Endothelial cell of umbilical vein (primary cell): ENCODE measurements at regions not wholly inside any gene's neighbourhood (a gene's known extent, or its start where the extent isn't known, plus 50 kb on each side); places are given as distances from the start of the nearest gene placed in this dataset.

Experiments used
- BruUV-seq: library from RNA; stranded (reverse); fragments of 400-500 nt; replicated peaks from 2 replicates; lab custom pipeline; 2021; lab: Mats Ljungman, UMichigan
- CTCF ChIA-PET: fragments of 300-600, 350-600 bp; sonication (Branson Sonifier 250); formaldehyde crosslinking; loops from one replicate; lab custom pipeline; 2021; ENCODE audit warnings: antibody characterized with exemption, inconsistent platforms; lab: Charles Lee
- POLR2A ChIA-PET: fragments of 300-600, 350-600 bp; sonication (Branson Sonifier 250); formaldehyde crosslinking; loops from one replicate; lab custom pipeline; 2021; ENCODE audit warnings: antibody characterized with exemption, inconsistent platforms; lab: Charles Lee
- DNase-seq: peaks from one replicate; pipeline ENCODE4 v3.0.0-alpha.2; 2011; ENCODE audit warnings: low read depth, low spot score
- FAIRE-seq: peaks from 2 replicates; lab custom pipeline; 2011; peaks lifted over from hg19 to GRCh38; lab: Jason Lieb, UNC
- H2AFZ ChIP-seq: 2 replicates; pipeline ENCODE4 v1.6.0; 2012; ENCODE audit warnings: low read depth, low read length, control low read depth, inconsistent platforms
- H3K27ac ChIP-seq: 2 replicates; pipeline ENCODE4 v1.5.1; 2011; ENCODE audit warnings: low read depth, mild to moderate bottlenecking, control low read depth, low read length, moderate library complexity; ENCODE audit not compliant: insufficient read depth
- H3K27me3 ChIP-seq, 2 experiments: 2 replicates each; pipeline versions ENCODE4 v1.6.0 to v1.6.1; 2011; ENCODE audit warnings: low read length in 2 of 2, mixed read lengths in 1 of 2; ENCODE audit not compliant: control insufficient read depth in 2 of 2, insufficient read depth in 2 of 2
- H3K36me3 ChIP-seq, 2 experiments: 2 replicates in 1 of 2; 3 replicates in 1 of 2; pipeline ENCODE4 v1.5.1; 2011; ENCODE audit warnings: low read length in 2 of 2, mild to moderate bottlenecking in 1 of 2, moderate library complexity in 1 of 2; ENCODE audit not compliant: control insufficient read depth in 2 of 2, insufficient read depth in 2 of 2; ENCODE audit errors: extremely low read depth in 1 of 2
- H3K4me1 ChIP-seq: 3 replicates; pipeline ENCODE4 v1.5.1; 2011; ENCODE audit warnings: mild to moderate bottlenecking, low read length; ENCODE audit not compliant: control insufficient read depth, insufficient read depth; ENCODE audit errors: extremely low read depth
- H3K4me2 ChIP-seq: 2 replicates; pipeline ENCODE4 v1.6.1; 2011; ENCODE audit warnings: low read length, control low read depth, mixed read lengths; ENCODE audit not compliant: insufficient read depth
- H3K4me3 ChIP-seq, 3 experiments: fragments of 200-600 bp in 1 of 3; sonication (generic), shearing (Covaris generic) in 1 of 3; replicated peaks in 1 of 3; 2 replicates each; pipeline ENCODE4 v1.5.1; 2011 to 2016; ENCODE audit warnings: control low read depth in 3 of 3, low read length in 3 of 3, mild to moderate bottlenecking in 2 of 3, inconsistent platforms in 1 of 3, low read depth in 1 of 3, moderate library complexity in 1 of 3; ENCODE audit not compliant: insufficient read depth in 1 of 3
- H3K79me2 ChIP-seq: 2 replicates; pipeline ENCODE4 v1.6.0; 2012; ENCODE audit warnings: low read length, inconsistent platforms; ENCODE audit not compliant: control insufficient read depth, insufficient read depth
- H3K9ac ChIP-seq: replicated peaks from 2 replicates; pipeline ENCODE3; 2011; ENCODE audit warnings: low read length, control low read depth; ENCODE audit not compliant: insufficient read depth; ENCODE audit errors: extremely low read depth
- H3K9me1 ChIP-seq: replicated peaks from 3 replicates; pipeline ENCODE4 v1.6.0; 2011; ENCODE audit warnings: mild to moderate bottlenecking, low read length; ENCODE audit not compliant: control insufficient read depth, insufficient read depth; ENCODE audit errors: extremely low read depth
- H3K9me3 ChIP-seq: replicated peaks from 2 replicates; pipeline ENCODE4 v1.5.1; 2012; ENCODE audit warnings: low read length, inconsistent platforms; ENCODE audit not compliant: control insufficient read depth, insufficient read depth
- H4K20me1 ChIP-seq: replicated peaks from 2 replicates; pipeline ENCODE3; 2011; ENCODE audit warnings: mild to moderate bottlenecking, low read length; ENCODE audit not compliant: control insufficient read depth, insufficient read depth; ENCODE audit errors: extremely low read depth
- EZH2 ChIP-seq: IDR thresholded peaks from 2 replicates; pipeline ENCODE4 v1.6.1; 2012; ENCODE audit warnings: borderline replicate concordance, low read depth, mild to moderate bottlenecking, moderate library complexity, low read length, inconsistent platforms; ENCODE audit not compliant: severe bottlenecking
- FOS ChIP-seq: IDR thresholded peaks from 2 replicates; pipeline ENCODE4 v1.6.1; 2011; ENCODE audit warnings: mild to moderate bottlenecking, low read length, moderate library complexity, borderline replicate concordance; ENCODE audit not compliant: insufficient read depth
- GATA2 ChIP-seq: IDR thresholded peaks from 2 replicates; pipeline ENCODE4 v1.7.0; 2011; ENCODE audit warnings: low read depth, mild to moderate bottlenecking, moderate library complexity, mixed read lengths, low read length; ENCODE audit not compliant: insufficient read length, insufficient read depth
- JUN ChIP-seq: IDR thresholded peaks from 2 replicates; pipeline ENCODE4 v1.6.1; 2011; ENCODE audit warnings: borderline replicate concordance, low read depth; ENCODE audit not compliant: insufficient read length, insufficient read depth
- MYC ChIP-seq: IDR thresholded peaks from one replicate; pipeline ENCODE4 v1.6.1; 2011; ENCODE audit warnings: mild to moderate bottlenecking, low read depth, low read length
- POLR2A ChIP-seq: IDR thresholded peaks from 2 replicates; pipeline ENCODE4 v1.6.1; 2012; ENCODE audit warnings: low read depth, mild to moderate bottlenecking, control low read depth, low read length
- POLR2AphosphoS5 ChIP-seq: IDR thresholded peaks from 2 replicates; pipeline ENCODE4 v1.6.1; 2012; ENCODE audit warnings: low read depth, mild to moderate bottlenecking, control low read depth, low read length, moderate library complexity; ENCODE audit not compliant: insufficient read depth
- dilution Hi-C: fragments of 300-500 bp; cut with MboI; formaldehyde crosslinking; loops from one replicate; pipeline ENCODE4 v1.15.0; 2019; ENCODE audit warnings: low sequenced_read_pairs; ENCODE audit not compliant: extremely low pct_ligation_motif_present
- intact Hi-C: fragments of 100-400 bp; cut with micrococcal nuclease; formaldehyde crosslinking; loops from one replicate; pipeline ENCODE4 v1.10.0; 2022
- TF ChIP-seq, protein P1 (sequence below): IDR thresholded peaks from 2 replicates; pipeline ENCODE4 v1.6.1; 2011; ENCODE audit not compliant: insufficient read depth, insufficient read length
- TF ChIP-seq, protein P2 (sequence below), 2 donors: IDR thresholded peaks; 1 replicate in 1 of 2; 2 replicates in 1 of 2; pipeline ENCODE4 v1.5.1; 2011; ENCODE audit warnings: low read length in 2 of 2, mild to moderate bottlenecking in 2 of 2, moderate library complexity in 2 of 2, control low read depth in 1 of 2, inconsistent platforms in 1 of 2, low read depth in 1 of 2; ENCODE audit not compliant: insufficient read depth in 1 of 2; ENCODE audit errors: extremely low read depth in 1 of 2

DNA sequence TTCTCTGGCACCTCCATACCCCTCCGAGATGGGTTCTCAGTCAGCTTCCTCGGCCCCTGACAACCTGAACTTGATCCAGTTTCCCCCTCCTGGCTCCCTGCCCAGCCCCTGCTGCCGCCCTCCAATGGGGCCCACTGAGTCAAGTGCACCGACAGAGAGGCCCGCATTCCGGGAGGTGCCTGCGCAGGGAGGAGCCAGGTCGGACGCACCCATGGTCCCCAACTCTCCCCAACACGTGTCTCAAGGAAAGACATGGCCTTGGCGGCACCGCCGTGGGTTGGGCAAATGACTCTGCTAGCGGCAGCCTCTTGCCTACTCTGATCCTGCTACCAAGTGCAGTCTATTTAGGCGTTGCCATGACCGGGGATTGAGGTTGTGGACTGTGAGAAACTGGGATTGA lies 275.3 kb downstream of the SNX13 start:
- no peaks in the 10 kb centered on the region for H4K20me1 ChIP-seq
- FAIRE-seq = no peak
- no TSS peak for BruUV-seq
- ChIA-PET CTCF (interaction anchor here (1.0 kb wide), 1 partner anchor 363 kb away, joined by 3 read pairs; no protein-coding TSS in a partner anchor), POLR2A (no interaction called here)
- no peaks in the 10 kb centered on the region for H3K79me2 ChIP-seq
- no peak overlapping the region for H2AFZ ChIP-seq
- no peak for DNase-seq
- no peak overlapping the region for H3K27ac ChIP-seq
- intact Hi-C loops (no loop called here), dilution Hi-C loops (no loop called here)
- no peak overlapping the region for H3K4me3 ChIP-seq
- H3K4me1 ChIP-seq = no peaks in the 10 kb centered on the region
- no peak overlapping the region for H3K4me2 ChIP-seq
- H3K9me1 ChIP-seq = no peaks in the 10 kb centered on the region
- no peaks in the 10 kb centered on the region for H3K36me3 ChIP-seq
- H3K9ac ChIP-seq = no peak overlapping the region
- no peaks in the 10 kb centered on the region for H3K9me3 ChIP-seq
- TF ChIP-seq JUN (no peak), EZH2 (no peak), GATA2 (no peak), POLR2AphosphoS5 (no peak), FOS (no peak), POLR2A (no peak), MYC (no peak)
- TF ChIP-seq, protein P1, sequence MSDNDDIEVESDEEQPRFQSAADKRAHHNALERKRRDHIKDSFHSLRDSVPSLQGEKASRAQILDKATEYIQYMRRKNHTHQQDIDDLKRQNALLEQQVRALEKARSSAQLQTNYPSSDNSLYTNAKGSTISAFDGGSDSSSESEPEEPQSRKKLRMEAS = no peak
- TF ChIP-seq, protein P2, sequence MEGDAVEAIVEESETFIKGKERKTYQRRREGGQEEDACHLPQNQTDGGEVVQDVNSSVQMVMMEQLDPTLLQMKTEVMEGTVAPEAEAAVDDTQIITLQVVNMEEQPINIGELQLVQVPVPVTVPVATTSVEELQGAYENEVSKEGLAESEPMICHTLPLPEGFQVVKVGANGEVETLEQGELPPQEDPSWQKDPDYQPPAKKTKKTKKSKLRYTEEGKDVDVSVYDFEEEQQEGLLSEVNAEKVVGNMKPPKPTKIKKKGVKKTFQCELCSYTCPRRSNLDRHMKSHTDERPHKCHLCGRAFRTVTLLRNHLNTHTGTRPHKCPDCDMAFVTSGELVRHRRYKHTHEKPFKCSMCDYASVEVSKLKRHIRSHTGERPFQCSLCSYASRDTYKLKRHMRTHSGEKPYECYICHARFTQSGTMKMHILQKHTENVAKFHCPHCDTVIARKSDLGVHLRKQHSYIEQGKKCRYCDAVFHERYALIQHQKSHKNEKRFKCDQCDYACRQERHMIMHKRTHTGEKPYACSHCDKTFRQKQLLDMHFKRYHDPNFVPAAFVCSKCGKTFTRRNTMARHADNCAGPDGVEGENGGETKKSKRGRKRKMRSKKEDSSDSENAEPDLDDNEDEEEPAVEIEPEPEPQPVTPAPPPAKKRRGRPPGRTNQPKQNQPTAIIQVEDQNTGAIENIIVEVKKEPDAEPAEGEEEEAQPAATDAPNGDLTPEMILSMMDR (IDR thresholded peaks at IDR 0.05; ENCODE audit: extremely low read depth in 1 of 2, insufficient read depth in 1 of 2, low read depth in 1 of 2, low read length in 2 of 2) = no peak
- no peaks in the 10 kb centered on the region for H3K27me3 ChIP-seq
